ENCODE measurements at regions not wholly inside any gene's neighbourhood (a gene's known extent, or its start where the extent isn't known, plus 50 kb on each side); places are given as distances from the start of the nearest gene placed in this dataset.

DNA sequence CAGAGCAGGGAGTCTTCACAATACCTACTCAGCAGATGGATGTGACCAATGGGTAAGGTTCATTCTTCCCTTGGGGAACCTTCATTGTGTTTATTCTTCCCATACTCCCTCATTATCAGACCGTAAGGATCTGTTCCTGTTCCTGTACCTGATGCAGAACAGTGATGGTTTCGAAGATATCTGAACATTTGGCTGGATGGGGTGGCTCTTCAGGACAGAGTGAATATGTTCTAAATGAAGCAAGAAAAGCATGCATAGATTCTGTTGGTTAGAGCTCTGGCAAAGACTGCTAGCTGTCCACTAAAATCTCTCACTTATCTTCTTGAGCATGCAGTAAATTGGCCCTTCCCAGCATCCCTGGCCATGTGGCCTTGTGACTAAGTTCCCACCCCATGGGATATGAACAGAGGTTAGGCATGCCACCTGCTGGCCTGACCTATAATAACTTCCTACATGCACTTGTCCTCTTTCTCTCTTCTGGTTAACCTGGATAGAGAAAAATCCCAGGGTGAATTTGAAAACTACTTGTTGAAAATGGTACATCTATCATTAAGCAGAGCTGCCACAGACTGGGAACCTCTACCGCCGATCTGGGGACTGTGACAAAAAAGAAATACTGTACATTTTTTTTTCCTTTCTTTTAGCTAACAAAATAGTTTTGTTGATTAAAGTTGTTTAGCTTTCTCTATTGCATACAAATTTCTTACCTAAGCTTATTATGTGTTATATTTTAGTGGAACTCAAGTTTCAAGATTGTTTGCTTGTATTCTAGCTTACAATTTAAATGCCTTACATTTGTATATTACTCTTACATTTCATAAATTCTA is 60.0 kb upstream of the BANK1 start:
- no peaks in the 10 kb centered on the region for H3K36me3 Mint-ChIP-seq
- peak; percentile 31 to 47 (median 34) for DNase-seq
- no peak overlapping the region for H3K27ac Mint-ChIP-seq
- H3K4me1 Mint-ChIP-seq = no peaks in the 10 kb centered on the region
- no peak overlapping the region for H3K4me3 Mint-ChIP-seq
- H3K27me3 Mint-ChIP-seq (ENCODE audit: low read depth in 3 of 3) = peaks cover 0 to 2% (median 0%) of the 10 kb centered on the region in 3 donors
- H3K9me3 Mint-ChIP-seq = no peaks in the 10 kb centered on the region

DNA sequence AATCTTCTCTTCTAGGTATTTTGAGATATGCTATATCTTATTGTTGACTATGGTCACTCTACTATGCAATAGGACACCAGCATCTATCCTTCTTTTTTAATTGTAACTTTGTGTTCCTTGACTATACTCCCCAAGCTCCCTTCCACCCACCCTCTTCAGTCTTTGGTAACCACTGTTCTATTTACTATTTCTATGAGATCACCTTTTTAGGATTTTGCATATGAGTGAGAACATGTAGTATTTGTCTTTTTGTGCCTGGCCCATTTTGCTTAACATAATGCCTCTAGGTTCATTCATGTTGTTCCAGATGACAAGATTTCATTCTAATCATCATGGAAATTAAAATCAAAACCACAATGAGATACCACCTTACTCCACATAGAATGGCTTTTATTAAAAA is 63.3 kb upstream of the BANK1 start:
- Mint-ChIP-seq H3K27ac (no peak overlapping the region), H3K27me3 (ENCODE audit: low read depth in 3 of 3) (no peaks in the 10 kb centered on the region), H3K36me3 (no peaks in the 10 kb centered on the region), H3K4me3 (no peak overlapping the region), H3K9me3 (no peaks in the 10 kb centered on the region), H3K4me1 (peaks cover 0 to 10% of the 10 kb centered on the region in 2 donors)
- no peak for DNase-seq

DNA sequence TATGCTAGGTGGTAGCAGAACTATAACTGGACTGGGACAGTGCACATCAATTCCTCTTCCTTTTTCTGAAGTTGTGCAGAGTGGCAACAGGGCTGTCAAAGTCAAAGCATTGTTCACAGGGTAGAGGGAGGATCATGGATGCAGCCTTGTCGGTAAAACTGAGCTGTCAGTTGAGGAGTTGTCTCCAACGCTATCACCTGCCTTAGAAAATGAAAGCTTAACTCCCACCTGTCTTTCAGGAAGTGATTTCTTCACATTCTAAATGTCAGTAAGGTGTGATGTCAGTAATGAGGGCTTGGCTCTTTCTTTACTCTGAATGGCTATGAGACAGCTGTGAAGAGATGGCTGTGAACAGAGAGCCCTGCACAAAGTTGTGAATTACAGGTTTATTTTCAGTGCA is 66.4 kb upstream of the BANK1 start:
- Mint-ChIP-seq H3K4me3 (no peak overlapping the region), H3K27ac (no peak overlapping the region), H3K27me3 (ENCODE audit: low read depth in 3 of 3) (no peaks in the 10 kb centered on the region)

DNA sequence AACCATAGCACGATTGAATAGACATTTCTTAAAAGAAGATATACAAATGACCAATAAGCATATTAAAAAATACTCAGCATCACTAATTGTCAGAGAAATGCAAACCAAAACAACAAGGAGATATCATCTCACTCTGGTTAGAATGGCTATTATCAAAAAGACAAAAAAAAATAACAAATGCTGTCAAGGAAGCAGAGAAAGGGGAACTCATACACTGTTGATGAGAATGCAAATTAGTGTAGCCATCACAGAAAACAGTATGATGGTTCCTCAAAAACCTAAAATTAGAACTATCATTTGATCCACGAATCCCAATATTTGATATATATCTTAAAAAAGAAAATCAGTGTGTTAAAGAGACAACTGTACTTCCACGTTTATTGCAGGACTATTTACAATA is 71.7 kb upstream of the BANK1 start:
- Mint-ChIP-seq H3K4me3 (no peak overlapping the region), H3K9me3 (peaks cover 0 to 7% (median 5%) of the 10 kb centered on the region in 6 donors), H3K27me3 (ENCODE audit: low read depth in 3 of 3) (peaks cover 0 to 8% (median 7%) of the 10 kb centered on the region in 3 donors), H3K27ac (no peak overlapping the region), H3K36me3 (peaks cover 0 to 6% (median 0%) of the 10 kb centered on the region in 3 donors), H3K4me1 (peaks cover 0 to 1% of the 10 kb centered on the region in 2 donors)
- no peak for DNase-seq

More for the DNA sequence above, 66.4 kb upstream of the BANK1 start:
- Mint-ChIP-seq H3K4me1 (peaks cover 0 to 10% of the 10 kb centered on the region in 2 donors), H3K9me3 (no peaks in the 10 kb centered on the region), H3K36me3 (no peaks in the 10 kb centered on the region)
- DNase-seq = no peak

DNA sequence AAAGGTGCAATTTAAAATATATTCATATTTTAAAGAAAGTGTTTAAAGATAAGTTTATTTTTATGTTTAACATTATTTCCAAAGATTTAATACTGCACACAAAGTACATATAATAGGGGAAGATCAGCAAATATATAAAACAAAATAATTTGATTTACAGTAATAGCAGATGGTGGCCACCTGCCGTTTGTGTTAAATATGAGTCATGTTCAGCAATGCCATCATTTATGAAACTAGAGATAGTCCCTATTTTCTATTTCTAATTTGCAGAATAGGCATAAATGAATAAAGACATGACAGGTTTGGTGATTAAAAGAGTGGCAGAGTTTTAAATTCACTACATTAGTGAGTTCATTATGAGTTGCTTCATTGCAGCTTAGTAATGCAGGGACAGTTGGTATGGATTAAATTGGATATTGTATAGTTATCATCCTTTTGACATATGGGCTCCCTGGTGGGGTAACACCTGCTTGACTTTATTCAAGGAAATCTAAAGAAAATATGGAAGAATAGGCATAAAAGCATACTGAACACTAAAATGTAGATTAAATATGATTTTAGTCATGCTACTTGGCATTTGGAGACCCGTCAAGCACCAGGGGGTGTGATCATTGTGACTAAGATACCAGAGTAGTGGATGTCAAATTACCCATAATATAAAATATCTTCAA is 78.8 kb upstream of the BANK1 start:
- Mint-ChIP-seq H3K4me3 (no peak overlapping the region), H3K4me1 (no peaks in the 10 kb centered on the region), H3K36me3 (peaks cover 0 to 7% (median under 1%) of the 10 kb centered on the region in 3 donors), H3K27me3 (ENCODE audit: low read depth in 3 of 3) (peaks cover 0 to 8% (median 0%) of the 10 kb centered on the region in 3 donors), H3K9me3 (peaks cover 1 to 9% (median 5%) of the 10 kb centered on the region in 6 donors), H3K27ac (no peak overlapping the region)
- no peak for DNase-seq

DNA sequence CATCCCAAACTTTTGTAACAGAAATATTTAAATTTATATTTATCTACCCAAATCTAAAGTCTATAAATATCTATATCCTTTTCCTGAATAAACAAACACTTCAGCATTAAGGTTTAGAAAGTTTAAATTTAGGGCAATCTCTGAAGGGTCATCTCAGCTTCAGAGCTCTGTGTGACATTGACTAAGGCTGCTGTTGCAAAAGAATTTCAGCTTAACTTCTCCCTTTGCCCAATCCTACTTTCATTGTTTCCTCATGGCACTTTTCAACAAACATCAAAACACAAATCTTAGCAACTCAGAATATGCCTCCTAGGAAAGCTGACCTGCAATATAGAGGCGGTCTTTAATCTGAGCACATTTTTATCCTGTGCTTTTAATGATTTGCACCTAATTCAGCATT is 79.7 kb upstream of the BANK1 start:
- H3K9me3 Mint-ChIP-seq = peaks cover 5 to 17% (median 9%) of the 10 kb centered on the region in 6 donors
- DNase-seq = no peak
- no peaks in the 10 kb centered on the region for H3K4me1 Mint-ChIP-seq
- peaks cover 0 to 10% (median 0%) of the 10 kb centered on the region in 3 donors for H3K27me3 Mint-ChIP-seq (ENCODE audit: low read depth in 3 of 3)
- peaks cover 0 to 11% (median 8%) of the 10 kb centered on the region in 3 donors for H3K36me3 Mint-ChIP-seq
- H3K4me3 Mint-ChIP-seq = no peak overlapping the region
- no peak overlapping the region for H3K27ac Mint-ChIP-seq

DNA sequence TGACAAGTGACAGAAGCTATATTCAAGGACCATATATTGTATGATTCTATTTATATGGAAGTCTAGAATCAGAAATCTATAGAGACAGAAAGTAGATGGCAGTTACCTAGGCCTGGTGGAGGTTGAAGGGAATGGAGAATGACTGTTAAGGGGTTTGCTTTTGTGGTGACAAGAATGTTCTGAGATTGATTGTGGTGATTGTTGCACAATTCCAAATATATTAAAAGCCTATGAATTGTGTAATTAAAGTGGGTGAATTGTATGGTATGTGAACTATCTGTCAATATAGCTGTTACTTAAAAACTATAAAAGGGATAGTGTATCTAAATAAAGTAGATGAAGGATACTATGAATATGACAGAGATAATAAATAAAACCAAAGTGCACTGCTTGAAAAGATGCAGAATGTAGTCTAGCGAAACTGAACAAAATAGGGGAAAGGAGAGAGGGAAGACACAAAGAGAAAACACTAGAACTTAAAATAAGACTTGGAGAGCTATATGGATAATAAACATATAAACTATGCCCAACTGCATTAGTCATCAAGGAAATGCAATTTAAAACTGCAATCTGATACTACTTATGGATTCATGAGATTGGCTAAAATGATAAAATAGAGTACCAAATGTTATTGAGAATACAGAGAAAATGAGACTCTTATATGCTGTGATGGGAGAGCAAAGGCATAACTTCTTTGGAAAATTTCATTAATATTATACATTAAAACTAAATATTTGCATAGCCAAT is 82.1 kb upstream of the BANK1 start:
- Mint-ChIP-seq H3K36me3 (peaks cover 0 to 8% (median 5%) of the 10 kb centered on the region in 3 donors), H3K9me3 (peaks cover 5 to 11% (median 6%) of the 10 kb centered on the region in 6 donors), H3K4me3 (no peak overlapping the region), H3K27me3 (ENCODE audit: low read depth in 3 of 3) (peaks cover 0 to 6% (median 0%) of the 10 kb centered on the region in 3 donors), H3K27ac (no peak overlapping the region), H3K4me1 (no peaks in the 10 kb centered on the region)
- DNase-seq = no peak

DNA sequence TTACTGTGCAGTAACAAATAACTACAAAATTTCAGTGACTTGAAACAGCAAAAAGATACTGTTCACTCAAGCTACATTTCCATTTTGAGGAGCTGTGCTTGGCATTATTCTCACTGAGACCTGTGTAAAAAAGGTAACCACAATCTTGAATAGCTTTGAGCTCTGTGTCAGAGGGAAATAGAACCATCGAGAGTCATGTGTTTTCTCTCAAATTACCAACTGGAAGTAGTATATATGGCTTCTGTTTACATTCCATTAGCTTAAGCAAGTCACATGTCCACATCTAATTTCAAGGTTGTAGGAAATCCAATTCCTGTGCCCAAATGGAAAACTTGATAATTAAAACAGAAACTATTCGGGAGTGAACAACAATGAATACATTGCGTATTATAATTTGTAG is 82.9 kb upstream of the BANK1 start:
- Mint-ChIP-seq H3K9me3 (peaks cover 4 to 11% (median 6%) of the 10 kb centered on the region in 6 donors), H3K27me3 (ENCODE audit: low read depth in 3 of 3) (peaks cover 0 to 4% (median 0%) of the 10 kb centered on the region in 3 donors), H3K36me3 (peaks cover 0 to 8% (median 5%) of the 10 kb centered on the region in 3 donors), H3K4me1 (no peaks in the 10 kb centered on the region), H3K27ac (no peak overlapping the region), H3K4me3 (no peak overlapping the region)
- no peak for DNase-seq

DNA sequence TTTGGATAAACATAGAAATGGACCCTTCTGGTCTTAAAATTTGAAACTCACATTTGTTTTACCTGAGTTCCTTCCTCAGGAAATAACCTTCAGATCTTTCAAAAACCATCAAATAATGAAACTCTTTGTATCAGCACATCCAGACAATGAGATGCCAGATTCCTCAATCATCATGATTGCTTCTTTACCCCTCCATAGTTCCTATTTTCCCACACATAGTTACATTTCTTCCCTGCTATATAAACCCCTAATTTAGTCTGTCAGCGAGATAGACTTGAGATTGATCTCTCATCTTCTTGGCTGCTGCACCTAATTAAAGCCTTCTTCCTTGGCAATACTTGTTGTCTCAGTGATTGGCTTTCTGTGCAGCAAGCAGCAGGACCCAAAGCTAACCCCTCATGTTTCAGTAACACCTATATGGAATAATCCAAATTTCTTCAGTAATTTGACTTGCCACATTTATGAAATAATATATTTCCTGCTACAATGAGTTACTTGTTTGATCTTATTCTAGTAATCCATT is 83.9 kb upstream of the BANK1 start:
- Mint-ChIP-seq H3K27me3 (ENCODE audit: low read depth in 3 of 3) (peaks cover 0 to 4% (median 0%) of the 10 kb centered on the region in 3 donors), H3K9me3 (peaks cover 4 to 11% (median 6%) of the 10 kb centered on the region in 6 donors)

DNA sequence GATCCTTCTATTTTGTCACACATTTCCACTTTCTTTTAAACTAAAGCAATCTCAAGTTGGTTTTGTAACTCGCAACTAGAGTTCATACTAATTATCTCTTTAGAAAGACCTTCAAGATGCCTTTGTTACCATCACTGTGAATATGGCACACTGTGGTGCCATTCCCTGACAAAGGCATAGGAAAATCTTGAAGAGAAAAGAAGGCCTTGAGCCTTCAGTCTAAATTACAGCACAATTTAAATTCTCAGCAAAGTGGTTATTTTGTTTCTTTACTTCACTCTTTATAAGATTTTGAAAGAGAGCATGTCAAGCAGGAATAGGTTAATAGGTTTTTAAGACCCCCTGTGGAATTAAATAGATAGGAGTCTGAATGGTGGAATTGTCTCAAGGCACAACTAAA is 89.0 kb upstream of the BANK1 start:
- Mint-ChIP-seq H3K27ac (no peak overlapping the region), H3K9me3 (peaks cover under 1 to 8% (median 3%) of the 10 kb centered on the region in 6 donors), H3K4me1 (no peaks in the 10 kb centered on the region), H3K4me3 (no peak overlapping the region), H3K27me3 (ENCODE audit: low read depth in 3 of 3) (peaks cover 0 to 4% (median 2%) of the 10 kb centered on the region in 3 donors), H3K36me3 (peaks cover 0 to 6% (median 3%) of the 10 kb centered on the region in 3 donors)
- no peak for DNase-seq

More for the DNA sequence above, 83.9 kb upstream of the BANK1 start:
- Mint-ChIP-seq H3K4me3 (no peak overlapping the region), H3K36me3 (peaks cover 0 to 8% (median 5%) of the 10 kb centered on the region in 3 donors), H3K4me1 (no peaks in the 10 kb centered on the region), H3K27ac (no peak overlapping the region)
- DNase-seq = no peak

DNA sequence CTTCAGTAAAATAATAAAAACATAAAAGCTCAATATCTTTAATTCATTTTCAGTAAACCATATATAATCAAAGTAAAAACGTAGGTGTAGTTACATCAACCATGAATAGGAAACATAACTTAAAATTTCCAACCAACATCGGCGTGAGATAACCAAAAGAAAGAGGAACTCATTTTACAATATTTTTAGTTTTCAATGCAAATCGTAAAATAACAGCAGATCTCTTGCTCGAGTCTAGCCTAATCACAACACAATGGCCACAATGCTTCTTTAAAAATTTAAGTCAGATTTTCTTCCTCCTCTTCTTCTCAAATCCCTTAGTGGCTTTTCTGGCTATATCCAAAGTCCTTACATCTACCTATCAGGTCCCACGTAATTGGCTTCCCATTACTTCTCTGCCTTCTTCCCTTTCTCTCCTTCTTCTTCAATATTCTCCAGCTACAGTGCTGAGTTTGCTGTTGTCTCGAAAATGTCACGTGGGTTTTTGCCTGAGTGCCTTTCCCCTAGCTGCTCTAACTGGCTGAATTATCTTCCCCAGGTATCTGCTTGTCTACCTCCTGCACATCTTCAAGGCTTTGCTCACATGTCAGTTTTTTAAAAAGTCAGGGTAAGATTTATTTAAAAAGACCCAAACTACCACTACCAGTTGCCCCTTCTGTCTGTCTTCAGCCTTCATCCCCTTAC is 90.9 kb upstream of the BANK1 start:
- peaks cover 0 to 3% (median 2%) of the 10 kb centered on the region in 3 donors for H3K27me3 Mint-ChIP-seq (ENCODE audit: low read depth in 3 of 3)
- H3K9me3 Mint-ChIP-seq = no peaks in the 10 kb centered on the region
- no peak overlapping the region for H3K4me3 Mint-ChIP-seq
- no peaks in the 10 kb centered on the region for H3K36me3 Mint-ChIP-seq
- H3K27ac Mint-ChIP-seq = no peak overlapping the region
- H3K4me1 Mint-ChIP-seq = no peaks in the 10 kb centered on the region
- DNase-seq = no peak

DNA sequence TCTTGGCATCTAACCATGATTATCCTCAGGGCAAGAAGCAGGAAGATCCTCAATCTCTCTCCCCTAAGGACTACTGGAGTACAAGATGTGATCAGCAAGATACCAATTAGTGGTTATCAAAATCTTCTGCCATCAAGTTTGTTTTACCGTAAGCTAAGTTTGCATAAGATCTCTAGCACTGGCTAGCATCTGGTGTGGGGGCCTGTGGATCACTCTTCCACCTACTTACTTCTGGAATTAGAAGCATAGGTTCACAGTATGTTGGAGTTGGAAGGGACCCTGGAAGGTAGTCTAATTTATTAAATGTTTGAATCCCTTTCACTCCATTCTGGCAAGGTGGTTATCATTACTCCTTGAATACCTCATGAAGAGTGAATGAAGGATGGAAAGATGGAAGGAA is 93.3 kb upstream of the BANK1 start:
- H3K4me1 Mint-ChIP-seq = no peaks in the 10 kb centered on the region
- no peak for DNase-seq
- peaks cover 0 to 3% (median 2%) of the 10 kb centered on the region in 3 donors for H3K27me3 Mint-ChIP-seq (ENCODE audit: low read depth in 3 of 3)
- H3K9me3 Mint-ChIP-seq = no peaks in the 10 kb centered on the region
- H3K27ac Mint-ChIP-seq = no peak overlapping the region
- no peak overlapping the region for H3K4me3 Mint-ChIP-seq
- H3K36me3 Mint-ChIP-seq = no peaks in the 10 kb centered on the region

All from immature natural killer cell (primary cell).